Adipocyte (in vitro differentiated cells): ENCODE measurements at regions not wholly inside any gene's neighbourhood (a gene's known extent, or its start where the extent isn't known, plus 50 kb on each side); places are given as distances from the start of the nearest gene placed in this dataset.

Source experiments
- DNase-seq: peaks from one replicate; pipeline ENCODE4 v3.0.0-alpha.2; 2015; ENCODE audit warnings: low read depth
- H3K27me3 ChIP-seq: replicated peaks from 2 replicates; pipeline ENCODE4 v1.7.0; 2013; ENCODE audit warnings: mild to moderate bottlenecking, low read length, moderate library complexity; ENCODE audit not compliant: control insufficient read depth, insufficient read depth
- H3K36me3 ChIP-seq: 2 replicates; pipeline ENCODE4 v1.7.0; 2013; ENCODE audit warnings: low read length, mild to moderate bottlenecking, moderate library complexity; ENCODE audit not compliant: control insufficient read depth, insufficient read depth, severe bottlenecking
- H3K4me1 ChIP-seq: 2 replicates; pipeline ENCODE4 v1.7.0; 2013; ENCODE audit warnings: mild to moderate bottlenecking, low read length, moderate library complexity; ENCODE audit not compliant: control insufficient read depth, insufficient read depth
- H3K4me3 ChIP-seq: 2 replicates; pipeline ENCODE4 v1.7.0; 2013; ENCODE audit warnings: mild to moderate bottlenecking, low read length, moderate library complexity
- H3K9ac ChIP-seq: 2 replicates; pipeline ENCODE4 v1.7.0; 2013; ENCODE audit warnings: mild to moderate bottlenecking, low read length, moderate library complexity
- H3K9me3 ChIP-seq: 2 replicates; pipeline ENCODE4 v1.7.0; 2013; ENCODE audit warnings: mild to moderate bottlenecking, low read length, moderate library complexity; ENCODE audit not compliant: control insufficient read depth

- no peak for DNase-seq
- H3K36me3 ChIP-seq = no peaks in the 10 kb centered on the region
These were observed 289.5 kb upstream of the ALCAM start for GRCh38 chr3:105077060-105077822.

GRCh38 chr3:105083945-105084344, 282.8 kb upstream of the ALCAM start:
- H3K36me3 ChIP-seq = no peaks in the 10 kb centered on the region
- H3K9ac ChIP-seq = no peak overlapping the region
- no peak overlapping the region for H3K4me3 ChIP-seq
- no peaks in the 10 kb centered on the region for H3K9me3 ChIP-seq
- DNase-seq = no peak
- H3K27me3 ChIP-seq = no peaks in the 10 kb centered on the region
- H3K4me1 ChIP-seq = no peaks in the 10 kb centered on the region

More at GRCh38 chr3:105077060-105077822, 289.5 kb upstream of the ALCAM start:
- Histone ChIP-seq H3K9ac (no peak overlapping the region), H3K9me3 (peaks cover 13% of the 10 kb centered on the region), H3K27me3 (no peaks in the 10 kb centered on the region), H3K4me3 (no peak overlapping the region), H3K4me1 (no peaks in the 10 kb centered on the region)

- no peak for DNase-seq
- no peaks in the 10 kb centered on the region for H3K4me1 ChIP-seq
- H3K4me3 ChIP-seq = no peak overlapping the region
- no peaks in the 10 kb centered on the region for H3K9me3 ChIP-seq
- H3K9ac ChIP-seq = no peak overlapping the region
- H3K27me3 ChIP-seq = no peaks in the 10 kb centered on the region
- H3K36me3 ChIP-seq = no peaks in the 10 kb centered on the region
These were observed 281.2 kb upstream of the ALCAM start for GRCh38 chr3:105085506-105085905.

- Histone ChIP-seq H3K9me3 (peaks cover 6% of the 10 kb centered on the region), H3K9ac (no peak overlapping the region), H3K36me3 (no peaks in the 10 kb centered on the region), H3K4me1 (no peaks in the 10 kb centered on the region), H3K4me3 (no peak overlapping the region), H3K27me3 (no peaks in the 10 kb centered on the region)
- DNase-seq = peak; percentile 24
These were observed 273.1 kb upstream of the ALCAM start for GRCh38 chr3:105093371-105094252.

GRCh38 chr3:105094588-105094987, 272.1 kb upstream of the ALCAM start:
- no peaks in the 10 kb centered on the region for H3K36me3 ChIP-seq
- no peak overlapping the region for H3K9ac ChIP-seq
- DNase-seq = no peak
- no peaks in the 10 kb centered on the region for H3K4me1 ChIP-seq
- H3K9me3 ChIP-seq = peaks cover 6% of the 10 kb centered on the region
- no peak overlapping the region for H3K4me3 ChIP-seq
- no peaks in the 10 kb centered on the region for H3K27me3 ChIP-seq

- H3K36me3 ChIP-seq = no peaks in the 10 kb centered on the region
These were observed 270.6 kb upstream of the ALCAM start for GRCh38 chr3:105096071-105096470.

GRCh38 chr3:105101603-105102002, 265.1 kb upstream of the ALCAM start:
- no peaks in the 10 kb centered on the region for H3K4me1 ChIP-seq
- no peak overlapping the region for H3K4me3 ChIP-seq
- no peaks in the 10 kb centered on the region for H3K9me3 ChIP-seq
- H3K9ac ChIP-seq = no peak overlapping the region
- no peaks in the 10 kb centered on the region for H3K36me3 ChIP-seq
- no peaks in the 10 kb centered on the region for H3K27me3 ChIP-seq
- DNase-seq = peak; percentile 34

More at GRCh38 chr3:105096071-105096470, 270.6 kb upstream of the ALCAM start:
- Histone ChIP-seq H3K9ac (no peak overlapping the region), H3K27me3 (no peaks in the 10 kb centered on the region), H3K4me1 (no peaks in the 10 kb centered on the region), H3K9me3 (peaks cover 6% of the 10 kb centered on the region), H3K4me3 (no peak overlapping the region)
- DNase-seq = no peak

GRCh38 chr3:105103139-105103538, 263.6 kb upstream of the ALCAM start:
- no peaks in the 10 kb centered on the region for H3K9me3 ChIP-seq
- no peaks in the 10 kb centered on the region for H3K27me3 ChIP-seq
- H3K36me3 ChIP-seq = no peaks in the 10 kb centered on the region
- H3K9ac ChIP-seq = no peak overlapping the region
- no peak for DNase-seq
- H3K4me3 ChIP-seq = no peak overlapping the region
- H3K4me1 ChIP-seq = no peaks in the 10 kb centered on the region

- Histone ChIP-seq H3K27me3 (no peaks in the 10 kb centered on the region), H3K4me1 (peaks cover 4% of the 10 kb centered on the region), H3K4me3 (no peak overlapping the region), H3K36me3 (no peaks in the 10 kb centered on the region), H3K9me3 (peaks cover 15% of the 10 kb centered on the region), H3K9ac (no peak overlapping the region)
- no peak for DNase-seq
These were observed 257.9 kb upstream of the ALCAM start for GRCh38 chr3:105108823-105109222.

GRCh38 chr3:105118905-105119304, 247.8 kb upstream of the ALCAM start:
- Histone ChIP-seq H3K4me1 (peaks cover 3% of the 10 kb centered on the region), H3K9ac (no peak overlapping the region), H3K4me3 (no peak overlapping the region), H3K36me3 (no peaks in the 10 kb centered on the region), H3K9me3 (no peaks in the 10 kb centered on the region), H3K27me3 (no peaks in the 10 kb centered on the region)
- peak; percentile 60 for DNase-seq

GRCh38 chr3:105119801-105120340, 246.8 kb upstream of the ALCAM start:
- Histone ChIP-seq H3K9ac (no peak overlapping the region), H3K4me1 (peaks cover 3% of the 10 kb centered on the region), H3K27me3 (no peaks in the 10 kb centered on the region), H3K4me3 (no peak overlapping the region), H3K36me3 (no peaks in the 10 kb centered on the region), H3K9me3 (no peaks in the 10 kb centered on the region)
- no peak for DNase-seq
